SK-MEL-5 (cell line): ENCODE measurements at regions not wholly inside any gene's neighbourhood (a gene's known extent, or its start where the extent isn't known, plus 50 kb on each side); places are given as distances from the start of the nearest gene placed in this dataset.

Experiments
- DNase-seq: peaks from one replicate; pipeline ENCODE4 v3.0.0-alpha.2; 2016; ENCODE audit warnings: low read depth, low spot score
- in situ Hi-C: cut with HindIII; loops from 2 replicates; pipeline ENCODE4 v1.10.0; 2016; ENCODE audit warnings: low sequenced_read_pairs, high pct_unique_total_duplicates, low pct_unique_long_range_greater_than_20kb

DNA sequence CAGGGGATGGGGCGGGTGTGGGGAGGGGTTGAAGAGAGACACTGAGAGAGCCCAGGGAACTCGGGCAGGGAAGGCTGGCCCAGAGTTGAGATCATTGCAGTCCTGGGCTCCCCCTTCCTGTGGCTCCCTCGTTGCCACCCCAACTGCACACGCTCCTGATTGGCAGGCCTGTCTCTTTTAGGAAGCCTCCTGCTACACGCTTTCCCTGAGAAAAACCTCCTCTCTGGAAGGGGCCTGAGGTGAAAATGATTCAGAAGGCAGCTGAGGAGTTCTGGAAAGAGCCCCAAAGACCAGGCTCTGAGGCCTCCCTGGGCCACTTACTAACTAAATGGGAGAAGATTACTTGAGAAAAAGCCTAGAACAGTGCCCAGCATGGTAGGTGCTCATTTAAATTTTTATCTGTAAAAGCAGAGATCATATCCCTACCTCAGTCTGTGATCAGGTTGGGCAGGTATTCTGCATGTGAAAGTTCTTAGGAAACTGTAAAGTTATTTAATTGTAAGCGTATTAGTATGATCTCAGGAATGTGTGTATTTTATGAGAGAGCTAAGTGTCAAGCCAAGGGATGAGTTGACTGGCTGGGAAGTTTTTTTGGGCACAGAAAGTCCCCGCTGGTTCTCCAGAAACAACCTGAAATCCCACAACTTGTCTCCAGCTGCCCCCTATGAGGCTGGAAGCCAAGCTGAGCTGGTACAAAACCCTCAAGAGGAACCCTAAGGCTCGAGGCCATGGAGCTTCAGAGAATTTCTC, 65.2 kb upstream of the EPS8L3 start:
- no peak for DNase-seq
- in situ Hi-C loops = no loop called here

DNA sequence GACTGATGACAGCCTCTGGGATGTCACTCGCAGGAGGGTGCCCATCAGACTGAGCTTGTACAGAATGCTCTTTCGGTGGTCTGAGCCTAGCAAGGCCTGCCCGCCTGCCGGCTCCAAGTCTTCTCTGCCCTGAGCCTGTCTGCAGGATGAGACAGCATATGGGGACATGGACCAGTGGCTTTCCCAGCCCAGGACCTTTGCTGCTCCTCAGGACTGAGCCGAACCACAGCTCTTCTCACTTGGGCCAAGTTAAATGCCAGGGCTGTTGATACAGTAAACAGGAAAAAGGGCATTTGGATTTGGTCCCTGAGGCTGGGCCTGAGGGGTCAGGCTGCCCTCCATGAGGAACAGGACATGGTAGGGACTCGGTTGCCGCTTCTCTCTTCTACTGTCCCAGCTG, 64.3 kb upstream of the EPS8L3 start:
- in situ Hi-C loops = no loop called here
- no peak for DNase-seq

DNA sequence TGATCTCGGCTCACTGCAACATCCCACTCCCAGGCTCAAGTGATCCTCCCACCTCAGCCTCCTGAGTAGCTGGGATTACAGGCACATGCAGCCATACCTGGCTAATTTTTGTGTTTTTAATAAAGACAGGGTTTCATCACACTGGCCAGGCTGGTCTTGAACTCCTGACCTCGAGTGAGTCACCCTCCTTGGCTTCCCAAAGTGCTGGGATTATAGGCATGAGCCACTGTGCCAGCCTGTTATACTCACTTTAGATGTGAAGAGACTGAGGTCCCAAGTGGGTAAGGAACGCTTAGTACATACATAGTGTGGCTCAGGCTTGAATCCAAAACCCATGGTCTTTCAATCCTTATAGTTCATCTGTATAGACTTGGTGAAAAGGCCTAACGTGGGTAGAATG, 63.7 kb upstream of the EPS8L3 start:
- in situ Hi-C loops = no loop called here
- DNase-seq = no peak

DNA sequence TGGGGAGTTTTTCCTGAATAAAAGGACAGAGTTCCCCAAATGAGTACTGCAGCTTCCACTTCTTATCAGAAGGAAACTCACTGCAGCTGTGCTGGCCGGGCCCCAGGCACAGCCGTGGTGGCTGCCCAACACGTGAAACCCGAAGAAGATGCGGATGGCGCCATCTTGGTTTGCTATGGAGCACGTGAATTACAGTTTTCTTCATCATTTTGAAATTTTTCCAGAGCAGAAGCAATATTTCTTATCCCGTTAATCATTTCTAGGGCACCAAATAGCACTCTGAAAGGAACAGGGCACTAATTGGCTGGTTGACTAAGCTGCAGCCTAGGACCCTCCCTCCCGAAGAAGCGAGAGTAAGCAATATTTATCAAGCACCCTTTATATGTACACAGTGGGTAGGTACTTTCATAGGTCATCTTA, 63.2 kb upstream of the EPS8L3 start:
- DNase-seq = no peak
- in situ Hi-C loops = no loop called here

DNA sequence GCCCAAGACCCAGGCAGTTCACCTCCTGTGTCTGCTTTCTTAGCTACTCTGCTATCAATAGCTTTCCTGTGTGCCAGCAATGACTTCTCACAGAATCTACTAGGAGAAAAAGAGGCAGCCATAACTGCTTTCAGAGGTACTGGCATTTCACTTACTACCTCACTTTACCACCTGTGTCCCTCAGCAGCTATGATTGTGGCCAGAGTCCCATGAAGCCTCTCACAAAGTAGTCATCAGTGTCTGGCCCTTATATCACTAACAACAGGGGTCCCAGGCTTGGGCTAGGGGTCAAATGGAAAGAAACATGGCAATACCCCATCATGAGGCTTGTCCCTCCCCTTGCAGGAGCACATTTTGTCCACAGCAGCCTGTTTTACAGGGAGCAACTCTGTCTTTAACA, 62.7 kb upstream of the EPS8L3 start:
- DNase-seq = no peak
- in situ Hi-C loops = no loop called here

DNA sequence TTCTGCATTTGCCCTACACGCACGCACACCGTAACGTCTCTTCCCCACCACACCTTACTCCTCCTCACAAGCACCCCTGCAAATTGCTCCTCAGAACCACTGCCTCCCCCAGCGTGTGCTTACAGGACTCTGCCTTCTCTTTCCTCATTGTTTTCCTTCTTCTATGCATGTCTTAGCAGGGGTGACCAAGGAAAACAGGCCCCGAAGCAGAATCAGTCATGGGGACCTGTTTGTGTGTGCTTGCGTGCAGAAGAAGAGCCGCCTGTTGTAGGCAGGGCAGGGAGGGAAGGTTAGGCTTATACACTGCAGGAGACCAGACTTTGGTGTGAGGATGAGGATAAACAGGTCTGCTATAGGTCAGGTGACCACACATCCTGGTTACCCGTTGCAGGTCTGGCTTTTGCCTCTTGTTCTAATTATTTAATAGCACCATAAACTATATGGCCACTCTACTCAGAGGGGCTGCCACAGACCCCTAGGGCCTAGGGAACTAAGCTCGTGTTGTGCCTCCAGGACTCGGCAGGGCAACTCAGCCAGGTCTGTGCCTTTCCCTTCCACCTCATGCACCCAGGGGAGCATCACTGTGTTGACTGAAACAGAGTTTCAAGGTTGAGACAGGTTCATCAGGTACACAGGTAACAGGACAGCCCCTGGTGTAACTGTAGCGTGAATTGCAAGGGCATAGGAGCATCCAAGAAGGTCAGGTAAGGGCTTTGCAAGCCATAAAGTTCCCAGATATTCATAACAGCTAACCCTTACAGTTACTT, 60.8 kb upstream of the EPS8L3 start:
- in situ Hi-C loops = no loop called here
- DNase-seq = no peak

DNA sequence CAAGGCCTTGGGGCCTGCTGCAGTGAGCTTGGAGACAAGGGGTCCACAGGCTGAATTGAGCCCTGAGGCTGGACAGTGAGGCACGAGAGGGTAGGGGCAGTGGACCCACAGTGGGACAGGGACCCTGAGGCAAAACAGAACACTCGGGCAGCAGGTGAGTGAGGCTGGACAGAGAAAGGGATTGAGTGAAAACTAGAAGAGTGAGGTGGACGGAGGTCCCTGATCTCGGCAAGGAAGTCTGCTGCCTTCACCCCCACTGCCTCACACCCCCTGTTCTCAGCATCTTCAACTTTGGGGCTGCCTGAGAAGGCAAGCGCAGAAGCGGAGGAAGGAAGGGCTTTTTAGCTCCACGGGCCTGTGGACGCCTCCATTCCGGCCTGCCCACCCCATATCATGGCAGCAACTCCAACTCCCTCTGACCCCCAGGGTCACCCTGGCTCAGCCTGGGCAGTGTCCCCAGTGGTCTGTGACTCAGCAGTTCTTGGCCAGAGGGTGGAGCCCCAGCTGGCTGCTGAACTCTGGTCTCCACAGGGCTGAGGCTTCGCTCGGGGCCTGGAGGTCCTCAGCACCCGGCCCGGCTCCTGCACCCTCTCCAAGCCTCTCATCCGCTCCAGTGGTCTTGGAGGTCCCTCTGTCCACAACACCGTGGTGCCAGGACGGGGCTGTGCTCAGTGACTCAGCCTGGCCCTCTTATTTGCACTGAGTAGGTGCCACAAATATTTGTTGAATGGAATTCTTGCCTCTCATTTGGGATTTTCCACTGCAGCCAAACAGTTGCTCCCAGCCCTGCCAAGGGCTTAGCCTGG, 60.0 kb upstream of the EPS8L3 start:
- in situ Hi-C loops = no loop called here

DNA sequence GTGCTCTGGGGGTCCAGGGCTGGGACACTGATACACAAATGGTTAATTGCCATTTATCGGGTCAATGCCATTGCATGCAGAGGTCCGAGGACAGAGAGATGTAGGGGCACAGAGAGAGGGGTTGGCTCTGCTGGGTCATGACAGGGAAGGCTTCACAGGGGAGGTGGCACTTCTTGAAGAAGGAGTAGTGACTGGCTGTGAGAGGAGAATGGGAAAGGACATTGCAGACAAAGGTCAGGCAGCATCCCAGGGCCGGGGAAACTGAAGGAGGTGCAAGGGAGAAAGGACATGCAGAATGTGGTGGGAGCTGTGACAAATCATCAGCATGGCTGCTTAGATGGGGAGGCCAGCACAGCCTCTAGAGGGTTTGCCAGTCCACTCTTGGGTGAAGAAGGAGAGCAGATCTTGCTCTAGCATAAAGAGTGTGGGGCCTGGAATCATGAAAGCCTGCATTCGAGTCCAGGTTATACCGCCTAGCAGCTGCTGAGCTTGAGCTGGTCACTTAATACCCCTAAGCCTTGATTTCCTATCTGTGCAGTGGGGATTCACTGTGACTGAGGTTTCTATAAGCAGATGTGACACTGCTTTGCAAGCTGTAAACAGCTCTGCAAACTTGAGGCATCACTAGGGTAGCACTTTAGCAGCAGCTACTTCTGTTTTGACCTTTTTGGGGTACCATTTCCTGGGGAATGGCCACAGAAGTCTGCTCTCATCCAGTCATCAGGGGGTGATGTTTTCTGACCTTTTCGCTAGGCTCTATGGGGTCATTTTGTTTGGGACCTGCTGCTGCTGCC, 59.2 kb upstream of the EPS8L3 start:
- no peak for DNase-seq
- in situ Hi-C loops = no loop called here

More for the DNA sequence above, 60.0 kb upstream of the EPS8L3 start:
- DNase-seq = no peak

DNA sequence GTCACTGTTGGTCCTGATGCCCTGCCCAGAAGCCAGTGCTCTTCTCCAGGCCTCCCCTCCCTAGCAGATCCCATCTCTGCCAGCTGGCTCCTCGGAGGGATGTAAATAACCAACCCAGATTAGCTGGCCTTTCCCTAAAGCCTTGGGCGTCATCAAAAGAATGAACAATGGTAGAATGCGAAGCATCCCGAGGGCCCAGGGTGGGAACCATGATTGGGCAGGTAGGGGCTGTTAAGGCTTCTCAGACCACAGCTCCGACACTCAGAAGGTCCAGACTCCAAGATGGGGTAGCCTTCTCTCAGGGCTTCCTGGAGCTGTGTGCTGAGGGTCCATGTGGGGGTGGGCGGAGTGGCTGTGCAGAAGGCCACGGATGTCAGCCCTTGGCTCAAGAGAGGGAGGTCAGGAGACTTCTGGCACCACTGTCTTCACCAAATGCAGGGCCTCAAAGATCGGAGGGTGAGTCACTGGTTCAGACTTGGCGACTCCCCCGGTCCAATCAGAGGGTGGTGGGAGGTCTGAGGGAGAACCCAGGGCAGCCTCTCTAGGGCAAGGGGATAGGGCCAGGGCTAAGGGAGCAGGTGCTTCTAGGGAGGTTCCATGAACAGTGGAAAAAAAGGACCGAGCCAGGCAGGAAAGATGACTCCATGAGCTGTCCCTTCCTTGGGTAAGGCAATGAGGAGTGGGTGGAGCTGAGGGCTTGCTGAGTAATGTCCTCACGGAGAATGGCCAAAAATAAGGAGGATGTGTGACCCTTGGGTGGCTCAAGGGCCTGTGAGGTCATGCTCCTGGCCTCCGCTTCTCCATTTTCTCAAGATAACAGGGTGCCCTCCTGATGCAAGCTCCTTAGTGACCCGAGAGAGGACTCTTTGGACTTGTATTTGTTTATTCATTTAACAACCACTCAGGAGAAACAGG, 58.4 kb upstream of the EPS8L3 start:
- in situ Hi-C loops = no loop called here
- DNase-seq = no peak

DNA sequence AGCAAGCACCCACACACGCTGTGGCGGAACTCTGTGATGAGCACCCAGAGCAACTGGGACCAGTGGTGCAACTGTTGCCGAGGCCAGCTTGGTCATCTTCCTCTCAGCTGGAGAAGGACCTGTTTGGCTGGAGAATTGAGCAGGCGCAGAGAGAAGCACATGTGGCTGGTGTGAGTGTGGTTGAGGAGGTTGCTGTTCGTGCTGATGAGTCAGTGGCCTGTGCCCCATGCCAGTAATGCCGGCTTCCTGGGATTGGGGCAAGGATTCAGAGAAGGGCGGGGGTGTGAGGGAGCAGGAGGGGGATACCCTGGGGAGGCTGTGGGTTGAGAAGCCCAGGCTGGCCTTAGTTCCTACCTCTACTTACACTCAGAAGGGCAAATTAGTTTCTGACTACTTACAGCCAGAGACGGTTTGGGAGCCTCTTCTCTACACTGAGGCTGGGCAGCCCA, 57.5 kb upstream of the EPS8L3 start:
- DNase-seq = peak; percentile 40
- in situ Hi-C loops = no loop called here

DNA sequence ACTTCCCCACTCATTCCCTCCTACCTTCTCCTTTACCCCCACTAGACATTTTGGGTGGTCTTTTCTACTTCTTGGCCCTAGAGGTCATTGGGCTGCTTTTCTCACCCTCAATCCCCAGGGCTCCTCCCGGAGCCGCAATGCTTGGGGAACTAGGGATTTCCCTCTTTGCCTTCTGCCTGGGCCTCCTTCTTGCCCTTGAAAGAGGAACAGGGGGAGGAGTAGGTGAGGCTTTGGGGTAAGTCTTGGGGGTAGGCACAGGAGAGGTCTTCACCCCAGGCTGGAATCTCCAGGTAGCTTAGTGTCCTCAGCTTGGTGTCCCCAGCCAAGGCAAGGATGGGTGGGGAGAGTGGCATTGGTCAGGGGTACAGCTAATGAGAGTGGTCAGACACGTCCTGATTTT, 56.2 kb upstream of the EPS8L3 start:
- DNase-seq = no peak
- in situ Hi-C loops = no loop called here

DNA sequence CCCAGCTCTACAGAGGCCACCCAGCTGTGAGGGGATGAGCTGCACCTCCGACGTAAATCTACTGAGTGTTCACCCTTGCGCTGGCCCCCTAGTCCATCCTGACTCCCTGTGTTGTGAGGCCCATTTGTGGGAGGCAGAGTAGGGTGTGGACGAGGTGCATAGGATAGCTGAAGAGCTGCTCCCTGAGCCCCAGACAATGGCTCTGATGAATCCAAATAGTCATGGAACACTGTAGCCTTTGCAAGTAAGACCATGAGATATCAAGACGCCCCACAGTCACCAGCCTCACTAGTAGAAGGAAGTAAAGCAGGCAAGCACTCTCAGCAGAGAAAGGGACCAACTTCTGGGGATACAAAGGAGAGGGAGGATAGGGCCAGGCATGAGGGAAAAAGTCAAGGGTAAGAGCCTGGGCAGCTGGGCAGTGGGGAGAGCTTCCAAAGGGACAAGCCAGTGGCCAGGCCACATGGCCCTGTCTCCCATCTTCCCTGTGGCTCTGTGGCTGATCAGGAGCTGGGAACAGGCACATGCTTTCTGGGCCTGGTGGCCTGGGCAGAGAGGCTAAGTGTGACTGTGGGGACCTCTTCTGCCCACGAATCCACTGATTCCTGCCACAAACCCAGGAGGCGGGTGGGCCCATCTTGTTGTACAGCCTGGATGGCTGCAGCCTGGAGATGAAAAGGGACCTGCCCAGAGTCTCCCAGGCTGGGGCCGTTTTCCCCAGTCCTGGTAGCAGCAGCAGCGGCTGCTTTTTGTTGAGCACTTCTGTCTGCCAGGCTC, 55.5 kb upstream of the EPS8L3 start:
- DNase-seq = no peak
- in situ Hi-C loops = no loop called here

DNA sequence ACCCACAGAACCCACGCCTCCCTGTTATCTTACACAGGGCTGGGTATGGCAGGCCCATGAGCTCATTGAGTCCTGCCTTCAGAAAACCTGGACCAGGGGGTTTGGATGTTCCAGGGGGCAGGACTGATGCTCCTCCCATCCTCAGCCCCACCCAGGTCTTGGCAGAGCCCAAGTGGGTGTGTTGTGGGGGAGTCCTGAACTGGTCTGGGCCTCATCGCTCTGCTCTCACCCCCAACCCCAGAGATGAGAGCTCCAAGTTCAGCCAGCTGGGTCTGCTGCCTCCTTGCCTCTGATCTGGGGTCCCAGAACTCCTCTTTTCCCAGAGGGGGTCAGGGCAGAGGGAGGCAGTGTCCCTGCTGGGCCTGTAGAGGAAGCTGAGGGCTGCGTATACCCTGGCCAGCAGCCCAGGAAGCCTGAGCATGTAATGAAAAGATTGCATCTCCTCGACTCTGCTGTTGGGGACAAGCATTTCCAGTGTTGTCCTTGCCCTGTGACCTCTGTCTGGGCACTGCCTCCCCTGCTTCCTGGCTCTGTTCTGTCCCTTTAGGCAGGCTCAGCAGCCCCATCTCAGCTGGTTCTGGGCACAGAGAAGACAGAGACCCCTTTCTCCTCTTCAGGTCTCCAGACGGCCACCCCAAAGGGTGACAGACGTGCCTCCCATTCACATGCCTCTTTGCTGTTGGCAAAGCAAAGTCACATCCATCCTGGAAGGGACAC, 54.7 kb upstream of the EPS8L3 start:
- in situ Hi-C loops = no loop called here
- DNase-seq = no peak

DNA sequence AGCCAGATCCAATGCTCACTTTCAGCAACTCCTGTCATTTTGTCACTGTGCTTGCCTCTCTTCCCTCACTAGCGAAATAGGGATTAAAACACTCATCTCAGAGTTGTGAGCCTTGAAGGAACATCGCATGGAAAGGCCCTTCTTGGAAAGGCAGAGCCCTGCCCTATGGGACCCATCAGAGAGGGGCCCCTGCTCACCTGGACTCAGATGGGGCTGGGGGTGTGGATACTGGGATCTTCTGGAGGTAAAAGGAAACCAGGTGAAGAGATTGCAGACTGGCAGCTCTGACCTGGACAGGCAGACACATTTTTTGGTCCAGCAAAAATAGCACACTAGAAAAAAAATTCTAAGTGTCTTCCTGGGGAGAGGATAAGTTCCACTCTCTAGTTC, 54.2 kb upstream of the EPS8L3 start:
- in situ Hi-C loops = no loop called here
- DNase-seq = no peak

DNA sequence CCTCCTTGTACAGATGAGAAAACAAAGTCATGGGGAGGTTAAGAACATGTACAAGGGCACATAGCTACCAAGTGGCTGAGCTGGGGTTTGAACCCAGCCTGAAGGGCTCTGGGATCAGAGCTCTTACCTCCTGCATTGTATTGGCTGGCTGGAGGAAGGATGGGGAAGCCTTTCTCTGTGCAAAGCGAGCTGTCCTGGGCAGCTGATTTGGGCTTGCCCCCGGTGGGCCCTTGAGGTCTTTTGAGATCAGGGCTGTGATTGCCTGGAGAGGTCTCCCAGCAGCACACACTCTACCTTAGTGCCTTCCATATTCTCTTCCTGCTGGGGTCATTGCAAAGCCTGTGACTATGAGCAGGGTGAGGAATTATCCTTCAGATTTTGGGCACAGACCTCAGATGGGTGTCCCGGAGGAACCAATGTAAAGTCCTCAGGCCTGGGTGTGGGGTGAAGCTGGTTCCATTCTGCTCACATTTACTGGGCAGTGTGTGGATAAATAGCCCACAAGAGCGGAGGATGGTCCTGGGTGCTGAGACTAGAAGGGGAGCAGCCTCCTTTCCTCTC, 53.3 kb upstream of the EPS8L3 start:
- in situ Hi-C loops = no loop called here
- no peak for DNase-seq
